GM10266 (cell line): ENCODE measurements at regions not wholly inside any gene's neighbourhood (a gene's known extent, or its start where the extent isn't known, plus 50 kb on each side); places are given as distances from the start of the nearest gene placed in this dataset.
"Not testable (repeated sequence)": the region's sequence is repeated elsewhere in the genome, so short reads cannot be mapped to it uniquely, and the experiment has no call there.

Experiments
- DNase-seq: peaks from one replicate; pipeline ENCODE4 v3.0.0; 2012; ENCODE audit errors: extremely low spot score
- TF ChIP-seq, protein P1 (sequence below): IDR thresholded peaks from 2 replicates; pipeline ENCODE4 v1.5.1; 2012; ENCODE audit warnings: mild to moderate bottlenecking, low read depth; ENCODE audit not compliant: control insufficient read depth, insufficient read depth; ENCODE audit errors: missing control alignments

DNA sequence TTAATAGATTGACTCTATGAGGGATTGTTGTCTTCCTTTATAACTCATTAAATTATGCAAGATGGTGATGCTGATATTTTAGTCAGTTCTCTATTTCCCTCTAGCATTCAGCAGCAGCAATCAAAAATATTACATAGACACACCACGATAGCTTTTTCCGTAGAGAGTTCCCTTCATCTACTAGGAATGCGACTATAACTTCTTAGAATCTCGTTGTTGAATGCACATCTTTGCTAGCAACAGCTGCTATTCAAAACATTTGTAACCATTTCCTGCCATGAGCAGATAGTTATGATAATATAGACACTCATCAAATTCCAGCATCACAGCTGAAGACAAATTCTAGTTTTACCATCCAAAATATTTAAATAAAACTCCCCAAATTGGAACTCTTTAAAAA, 147.4 kb upstream of the FGF13 start:
- TF ChIP-seq, protein P1, sequence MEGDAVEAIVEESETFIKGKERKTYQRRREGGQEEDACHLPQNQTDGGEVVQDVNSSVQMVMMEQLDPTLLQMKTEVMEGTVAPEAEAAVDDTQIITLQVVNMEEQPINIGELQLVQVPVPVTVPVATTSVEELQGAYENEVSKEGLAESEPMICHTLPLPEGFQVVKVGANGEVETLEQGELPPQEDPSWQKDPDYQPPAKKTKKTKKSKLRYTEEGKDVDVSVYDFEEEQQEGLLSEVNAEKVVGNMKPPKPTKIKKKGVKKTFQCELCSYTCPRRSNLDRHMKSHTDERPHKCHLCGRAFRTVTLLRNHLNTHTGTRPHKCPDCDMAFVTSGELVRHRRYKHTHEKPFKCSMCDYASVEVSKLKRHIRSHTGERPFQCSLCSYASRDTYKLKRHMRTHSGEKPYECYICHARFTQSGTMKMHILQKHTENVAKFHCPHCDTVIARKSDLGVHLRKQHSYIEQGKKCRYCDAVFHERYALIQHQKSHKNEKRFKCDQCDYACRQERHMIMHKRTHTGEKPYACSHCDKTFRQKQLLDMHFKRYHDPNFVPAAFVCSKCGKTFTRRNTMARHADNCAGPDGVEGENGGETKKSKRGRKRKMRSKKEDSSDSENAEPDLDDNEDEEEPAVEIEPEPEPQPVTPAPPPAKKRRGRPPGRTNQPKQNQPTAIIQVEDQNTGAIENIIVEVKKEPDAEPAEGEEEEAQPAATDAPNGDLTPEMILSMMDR, result no peak
- no peak for DNase-seq

DNA sequence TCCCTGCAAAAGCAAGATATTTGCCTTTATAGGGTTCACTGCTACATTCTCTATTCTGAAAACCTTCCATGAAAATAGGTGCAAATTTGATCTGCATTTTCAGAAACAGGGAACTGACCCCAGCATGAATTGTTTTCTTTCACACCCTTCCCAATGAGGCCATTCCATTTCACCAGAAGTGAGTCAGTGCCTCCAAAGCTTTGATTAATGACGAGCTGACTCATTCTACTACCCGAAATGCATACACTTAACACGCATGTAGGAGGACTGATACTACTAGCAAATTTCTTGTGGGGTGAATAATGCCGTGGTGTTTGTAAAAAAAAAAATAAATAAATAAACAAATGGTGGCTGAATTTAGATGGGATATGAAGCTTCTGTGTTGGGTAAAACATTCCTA, 146.9 kb upstream of the FGF13 start:
- TF ChIP-seq, protein P1, result no peak
- DNase-seq, result no peak

DNA sequence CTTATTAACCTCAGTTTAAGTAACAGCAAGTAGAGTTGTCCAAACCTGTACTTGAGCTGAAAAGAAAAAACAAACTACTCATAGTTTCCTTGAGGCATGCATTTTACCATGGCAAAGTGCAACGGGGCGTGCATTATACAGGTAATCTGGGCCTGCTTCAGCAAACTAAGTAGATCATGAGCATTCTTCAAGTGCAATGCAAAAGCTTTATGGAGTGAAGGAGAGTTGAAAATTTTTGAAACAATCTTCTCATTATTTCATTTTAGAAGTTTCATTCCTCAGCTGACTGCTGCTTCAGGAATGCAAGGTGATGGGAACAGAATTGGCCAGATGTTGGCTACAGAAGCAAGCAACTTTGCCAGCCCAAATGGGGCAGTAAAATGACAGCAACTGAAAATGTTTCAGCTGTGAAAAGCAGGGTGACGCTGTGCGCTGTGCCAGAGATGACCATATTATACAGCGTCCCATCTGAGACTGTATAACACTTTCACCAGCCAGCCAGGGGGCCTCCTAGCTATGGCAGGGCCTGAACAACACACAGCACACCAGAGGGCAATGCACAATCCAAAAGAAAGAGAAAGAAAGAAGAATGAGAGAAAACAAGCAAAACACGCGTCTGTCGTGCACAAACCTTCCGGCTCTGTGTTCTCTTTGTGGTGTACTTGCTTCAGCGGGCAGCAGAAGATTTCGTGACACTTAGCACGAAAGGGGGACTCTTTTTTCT, 145.5 kb upstream of the FGF13 start:
- no peak for DNase-seq
- TF ChIP-seq, protein P1, result no peak

DNA sequence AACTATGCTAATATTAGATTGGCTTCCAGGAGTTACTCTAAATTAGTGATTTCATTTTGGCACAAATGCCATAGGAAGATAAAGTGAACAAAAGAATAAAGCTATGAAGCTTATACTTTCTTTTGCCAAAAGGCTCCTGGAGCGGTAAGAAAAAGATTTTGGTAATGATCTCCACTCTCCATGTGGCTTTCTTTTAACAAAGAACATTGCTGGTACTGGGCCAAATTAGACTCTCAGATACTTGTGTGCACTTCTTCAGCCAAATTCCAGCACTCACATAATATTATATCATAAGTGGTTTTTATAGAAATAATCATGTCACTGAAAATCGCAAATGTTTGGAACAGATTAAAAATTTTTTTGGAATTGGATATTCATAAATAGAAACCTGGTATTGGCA, 142.4 kb upstream of the FGF13 start:
- DNase-seq, result no peak
- TF ChIP-seq, protein P1, result no peak

DNA sequence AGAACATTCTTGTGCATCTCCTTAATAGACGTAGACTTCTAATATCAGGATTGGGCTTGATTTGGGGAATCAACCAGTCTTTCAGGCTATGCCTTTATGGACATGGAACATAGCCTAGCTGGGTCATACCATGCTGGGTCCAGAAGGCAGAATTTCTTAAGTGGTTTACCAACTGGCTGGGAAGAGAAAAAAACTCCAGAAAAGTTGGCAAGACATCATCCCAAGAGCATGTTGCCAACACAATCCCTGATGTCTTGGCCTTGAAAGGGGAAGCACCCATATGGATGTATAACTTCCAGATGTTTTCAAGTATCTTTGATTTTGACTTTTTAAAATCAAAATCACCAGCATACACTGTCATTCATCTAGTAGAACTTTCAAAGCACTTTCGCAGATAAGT, 138.0 kb upstream of the FGF13 start:
- DNase-seq, result no peak
- TF ChIP-seq, protein P1, result no peak

DNA sequence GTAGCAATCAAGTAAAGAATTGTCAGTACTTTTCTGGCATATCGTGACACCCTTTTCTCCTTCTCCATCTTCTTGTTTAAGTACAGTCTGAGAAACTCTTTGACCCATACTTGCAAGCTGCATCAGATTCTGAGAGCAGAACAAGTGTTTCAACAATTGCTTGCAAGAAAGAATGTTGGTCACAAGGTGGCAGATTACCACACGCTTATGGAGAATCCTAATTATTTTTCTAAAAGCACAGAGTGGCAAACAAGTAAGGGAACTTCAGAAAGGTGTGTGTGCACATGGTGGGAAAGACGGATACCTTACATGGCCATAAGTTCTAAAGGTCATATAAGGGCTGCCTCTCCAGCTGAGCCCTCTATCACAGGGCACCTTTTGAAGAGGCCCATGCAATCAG, 136.4 kb upstream of the FGF13 start:
- TF ChIP-seq, protein P1, result no peak

DNA sequence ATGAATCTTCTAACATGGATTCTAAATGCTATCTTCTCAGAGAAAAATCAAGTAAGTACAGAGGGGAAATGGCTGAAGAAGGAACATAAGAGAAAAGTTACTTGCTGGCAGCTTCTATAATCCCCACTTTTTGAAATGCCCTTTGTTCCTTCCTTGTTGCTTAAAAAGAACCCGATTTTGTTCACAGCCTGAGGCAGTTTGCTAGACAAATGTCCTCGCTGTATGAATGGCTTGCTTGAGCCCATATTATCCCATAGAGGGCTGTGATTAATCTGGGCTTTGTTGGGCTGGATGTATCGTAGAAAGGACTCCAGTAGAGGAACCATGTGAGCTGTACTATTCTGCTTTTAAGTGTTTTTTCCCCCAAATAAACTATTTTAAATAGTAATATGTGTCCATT, 134.3 kb upstream of the FGF13 start:
- TF ChIP-seq, protein P1, result no peak
- DNase-seq, result no peak

More for the DNA sequence above, 136.4 kb upstream of the FGF13 start:
- DNase-seq, result no peak

DNA sequence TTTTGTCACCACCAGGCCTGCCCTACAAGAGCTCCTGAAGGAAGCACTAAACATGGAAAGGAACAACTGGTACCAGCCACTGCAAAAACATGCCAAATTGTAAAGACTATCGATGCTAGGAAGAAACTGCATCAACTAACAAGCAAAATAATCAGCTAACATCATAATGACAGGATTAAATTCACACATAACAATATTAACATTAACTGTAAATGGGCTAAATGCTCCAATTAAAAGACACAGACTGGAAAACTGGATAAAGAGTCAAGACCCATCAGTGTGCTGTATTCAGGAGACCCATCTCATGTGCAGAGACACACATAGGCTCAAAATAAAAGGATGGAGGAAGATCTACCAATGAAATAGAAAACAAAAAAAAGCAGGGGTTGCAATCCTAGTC, 95.9 kb upstream of the FGF13 start:
- DNase-seq, result not testable (repeated sequence)
